ENCODE measurements at regions not wholly inside any gene's neighbourhood (a gene's known extent, or its start where the extent isn't known, plus 50 kb on each side); places are given as distances from the start of the nearest gene placed in this dataset.

GRCh38 chr12:25041006-25041741, 92.3 kb upstream of the BCAT1 start:
- H3K4me3 ChIP-seq (ENCODE audit: insufficient read depth, low read depth, low read length) = no peak overlapping the region
- 83 to 84% methylated on average over 9 of the region's 9 CpGs for WGBS, 2 experiments
- no peak overlapping the region for H3K27ac ChIP-seq (ENCODE audit: insufficient read depth, low read depth, low read length, poor library complexity, severe bottlenecking)
- no peaks in the 10 kb centered on the region for H3K27me3 ChIP-seq (ENCODE audit: control insufficient read depth, insufficient read depth, low read length, poor library complexity, severe bottlenecking)
- H3K36me3 ChIP-seq (ENCODE audit: control insufficient read depth, insufficient read depth, low read length) = no peaks in the 10 kb centered on the region
- no peaks in the 10 kb centered on the region for H3K4me1 ChIP-seq (ENCODE audit: control insufficient read depth, insufficient read depth, low read length)
- no peaks in the 10 kb centered on the region for H3K9me3 ChIP-seq (ENCODE audit: control insufficient read depth, low read length)

GRCh38 chr12:25040593-25040992, 91.7 kb upstream of the BCAT1 start:
- no peaks in the 10 kb centered on the region for H3K36me3 ChIP-seq (ENCODE audit: control insufficient read depth, insufficient read depth, low read length)
- WGBS, 2 experiments = 92% methylated on average over 4 of the region's 4 CpGs

GRCh38 chr12:25034676-25035075, 85.8 kb upstream of the BCAT1 start:
- Histone ChIP-seq H3K9me3 (ENCODE audit: control insufficient read depth, low read length) (no peaks in the 10 kb centered on the region), H3K27me3 (ENCODE audit: control insufficient read depth, insufficient read depth, low read length, poor library complexity, severe bottlenecking) (no peaks in the 10 kb centered on the region), H3K4me1 (ENCODE audit: control insufficient read depth, insufficient read depth, low read length) (no peaks in the 10 kb centered on the region), H3K27ac (ENCODE audit: insufficient read depth, low read depth, low read length, poor library complexity, severe bottlenecking) (no peak overlapping the region), H3K36me3 (ENCODE audit: control insufficient read depth, insufficient read depth, low read length) (no peaks in the 10 kb centered on the region), H3K4me3 (ENCODE audit: insufficient read depth, low read depth, low read length) (no peak overlapping the region)
- WGBS, 2 experiments = 91 to 92% methylated on average over 4 of the region's 4 CpGs

More at GRCh38 chr12:25040593-25040992, 91.7 kb upstream of the BCAT1 start:
- Histone ChIP-seq H3K4me3 (ENCODE audit: insufficient read depth, low read depth, low read length) (no peak overlapping the region), H3K9me3 (ENCODE audit: control insufficient read depth, low read length) (no peaks in the 10 kb centered on the region), H3K27me3 (ENCODE audit: control insufficient read depth, insufficient read depth, low read length, poor library complexity, severe bottlenecking) (no peaks in the 10 kb centered on the region), H3K4me1 (ENCODE audit: control insufficient read depth, insufficient read depth, low read length) (no peaks in the 10 kb centered on the region), H3K27ac (ENCODE audit: insufficient read depth, low read depth, low read length, poor library complexity, severe bottlenecking) (no peak overlapping the region)

GRCh38 chr12:25025951-25026490, 77.1 kb upstream of the BCAT1 start:
- H3K36me3 ChIP-seq (ENCODE audit: control insufficient read depth, insufficient read depth, low read length) = no peaks in the 10 kb centered on the region
- no peak overlapping the region for H3K27ac ChIP-seq (ENCODE audit: insufficient read depth, low read depth, low read length, poor library complexity, severe bottlenecking)
- 93 to 95% methylated on average over 1 of the region's 1 CpG for WGBS, 2 experiments
- no peaks in the 10 kb centered on the region for H3K9me3 ChIP-seq (ENCODE audit: control insufficient read depth, low read length)
- no peak overlapping the region for H3K4me3 ChIP-seq (ENCODE audit: insufficient read depth, low read depth, low read length)
- H3K4me1 ChIP-seq (ENCODE audit: control insufficient read depth, insufficient read depth, low read length) = peaks cover 5% of the 10 kb centered on the region
- no peaks in the 10 kb centered on the region for H3K27me3 ChIP-seq (ENCODE audit: control insufficient read depth, insufficient read depth, low read length, poor library complexity, severe bottlenecking)

- Histone ChIP-seq H3K36me3 (ENCODE audit: control insufficient read depth, insufficient read depth, low read length) (no peaks in the 10 kb centered on the region), H3K27me3 (ENCODE audit: control insufficient read depth, insufficient read depth, low read length, poor library complexity, severe bottlenecking) (no peaks in the 10 kb centered on the region), H3K4me3 (ENCODE audit: insufficient read depth, low read depth, low read length) (no peak overlapping the region), H3K27ac (ENCODE audit: insufficient read depth, low read depth, low read length, poor library complexity, severe bottlenecking) (peak overlapping the region; percentile 60), H3K9me3 (ENCODE audit: control insufficient read depth, low read length) (no peaks in the 10 kb centered on the region), H3K4me1 (ENCODE audit: control insufficient read depth, insufficient read depth, low read length) (peaks cover 5% of the 10 kb centered on the region)
- WGBS, 2 experiments = 73 to 76% methylated on average over 4 of the region's 4 CpGs
Measured at GRCh38 chr12:25025260-25025659, 76.4 kb upstream of the BCAT1 start.

GRCh38 chr12:25023808-25024207, 74.9 kb upstream of the BCAT1 start:
- Histone ChIP-seq H3K4me3 (ENCODE audit: insufficient read depth, low read depth, low read length) (no peak overlapping the region), H3K27me3 (ENCODE audit: control insufficient read depth, insufficient read depth, low read length, poor library complexity, severe bottlenecking) (no peaks in the 10 kb centered on the region), H3K4me1 (ENCODE audit: control insufficient read depth, insufficient read depth, low read length) (peaks cover 5% of the 10 kb centered on the region), H3K27ac (ENCODE audit: insufficient read depth, low read depth, low read length, poor library complexity, severe bottlenecking) (no peak overlapping the region), H3K36me3 (ENCODE audit: control insufficient read depth, insufficient read depth, low read length) (no peaks in the 10 kb centered on the region), H3K9me3 (ENCODE audit: control insufficient read depth, low read length) (no peaks in the 10 kb centered on the region)
- 96 to 100% methylated on average over 4 of the region's 4 CpGs for WGBS, 2 experiments

- Histone ChIP-seq H3K4me3 (ENCODE audit: insufficient read depth, low read depth, low read length) (no peak overlapping the region), H3K36me3 (ENCODE audit: control insufficient read depth, insufficient read depth, low read length) (no peaks in the 10 kb centered on the region), H3K4me1 (ENCODE audit: control insufficient read depth, insufficient read depth, low read length) (peaks cover 5% of the 10 kb centered on the region), H3K27me3 (ENCODE audit: control insufficient read depth, insufficient read depth, low read length, poor library complexity, severe bottlenecking) (no peaks in the 10 kb centered on the region), H3K9me3 (ENCODE audit: control insufficient read depth, low read length) (no peaks in the 10 kb centered on the region), H3K27ac (ENCODE audit: insufficient read depth, low read depth, low read length, poor library complexity, severe bottlenecking) (no peak overlapping the region)
- 88 to 97% methylated on average over 5 to 7 of the region's 7 CpGs for WGBS, 2 experiments
Measured at GRCh38 chr12:25020621-25021243, 71.8 kb upstream of the BCAT1 start.

- Histone ChIP-seq H3K4me3 (ENCODE audit: insufficient read depth, low read depth, low read length) (no peak overlapping the region), H3K36me3 (ENCODE audit: control insufficient read depth, insufficient read depth, low read length) (no peaks in the 10 kb centered on the region), H3K9me3 (ENCODE audit: control insufficient read depth, low read length) (peaks cover 3% of the 10 kb centered on the region), H3K27ac (ENCODE audit: insufficient read depth, low read depth, low read length, poor library complexity, severe bottlenecking) (no peak overlapping the region), H3K27me3 (ENCODE audit: control insufficient read depth, insufficient read depth, low read length, poor library complexity, severe bottlenecking) (no peaks in the 10 kb centered on the region), H3K4me1 (ENCODE audit: control insufficient read depth, insufficient read depth, low read length) (no peaks in the 10 kb centered on the region)
- 87 to 94% methylated on average over 3 of the region's 3 CpGs for WGBS, 2 experiments
Measured at GRCh38 chr12:25018146-25018545, 69.2 kb upstream of the BCAT1 start.

GRCh38 chr12:25017336-25017735, 68.4 kb upstream of the BCAT1 start:
- WGBS, 2 experiments = 89 to 91% methylated on average over 3 of the region's 3 CpGs
- H3K4me1 ChIP-seq (ENCODE audit: control insufficient read depth, insufficient read depth, low read length) = no peaks in the 10 kb centered on the region
- no peaks in the 10 kb centered on the region for H3K36me3 ChIP-seq (ENCODE audit: control insufficient read depth, insufficient read depth, low read length)
- H3K27me3 ChIP-seq (ENCODE audit: control insufficient read depth, insufficient read depth, low read length, poor library complexity, severe bottlenecking) = no peaks in the 10 kb centered on the region
- H3K27ac ChIP-seq (ENCODE audit: insufficient read depth, low read depth, low read length, poor library complexity, severe bottlenecking) = no peak overlapping the region
- H3K4me3 ChIP-seq (ENCODE audit: insufficient read depth, low read depth, low read length) = no peak overlapping the region
- peaks cover 3% of the 10 kb centered on the region for H3K9me3 ChIP-seq (ENCODE audit: control insufficient read depth, low read length)

GRCh38 chr12:25014961-25015360, 66.1 kb upstream of the BCAT1 start:
- WGBS, 2 experiments = 87 to 97% methylated on average over 2 of the region's 2 CpGs
- H3K27me3 ChIP-seq (ENCODE audit: control insufficient read depth, insufficient read depth, low read length, poor library complexity, severe bottlenecking) = no peaks in the 10 kb centered on the region
- H3K4me3 ChIP-seq (ENCODE audit: insufficient read depth, low read depth, low read length) = no peak overlapping the region
- no peaks in the 10 kb centered on the region for H3K4me1 ChIP-seq (ENCODE audit: control insufficient read depth, insufficient read depth, low read length)
- H3K9me3 ChIP-seq (ENCODE audit: control insufficient read depth, low read length) = peaks cover 3% of the 10 kb centered on the region
- no peak overlapping the region for H3K27ac ChIP-seq (ENCODE audit: insufficient read depth, low read depth, low read length, poor library complexity, severe bottlenecking)
- no peaks in the 10 kb centered on the region for H3K36me3 ChIP-seq (ENCODE audit: control insufficient read depth, insufficient read depth, low read length)
